ENCODE measurements at regions not wholly inside any gene's neighbourhood (a gene's known extent, or its start where the extent isn't known, plus 50 kb on each side); places are given as distances from the start of the nearest gene placed in this dataset.
"Not testable (repeated sequence)": the region's sequence is repeated elsewhere in the genome, so short reads cannot be mapped to it uniquely, and the experiment has no call there.

- DNase-seq (ENCODE audit: low read depth) = no peak
Measured at GRCh38 chr19:31885280-31885853, 460.0 kb upstream of the ZNF507 start.

- no peak for DNase-seq (ENCODE audit: low read depth)
Measured at GRCh38 chr19:31890230-31890629, 455.2 kb upstream of the ZNF507 start.

- no peak for DNase-seq (ENCODE audit: low read depth)
Measured at GRCh38 chr19:31892060-31892459, 453.4 kb upstream of the ZNF507 start.

GRCh38 chr19:31893491-31893890 is 451.9 kb upstream of the ZNF507 start:
- not testable (repeated sequence) for DNase-seq (ENCODE audit: low read depth)

- no peak for DNase-seq (ENCODE audit: low read depth)
Measured at GRCh38 chr19:31894451-31894850, 451.0 kb upstream of the ZNF507 start.

GRCh38 chr19:31897292-31897691 is 448.1 kb upstream of the ZNF507 start:
- DNase-seq (ENCODE audit: low read depth) = no peak

GRCh38 chr19:31900991-31901390 is 444.4 kb upstream of the ZNF507 start:
- DNase-seq (ENCODE audit: low read depth) = no peak

- no peak for DNase-seq (ENCODE audit: low read depth)
Measured at GRCh38 chr19:31902821-31903220, 442.6 kb upstream of the ZNF507 start.

- no peak for DNase-seq (ENCODE audit: low read depth)
Measured at GRCh38 chr19:31903979-31904378, 441.4 kb upstream of the ZNF507 start.

GRCh38 chr19:31906111-31906871 is 439.1 kb upstream of the ZNF507 start:
- DNase-seq (ENCODE audit: low read depth) = no peak

- no peak for DNase-seq (ENCODE audit: low read depth)
Measured at GRCh38 chr19:31907661-31908060, 437.7 kb upstream of the ZNF507 start.

GRCh38 chr19:31908080-31908479 is 437.3 kb upstream of the ZNF507 start:
- no peak for DNase-seq (ENCODE audit: low read depth)

GRCh38 chr19:31908496-31909225 is 436.7 kb upstream of the ZNF507 start:
- DNase-seq (ENCODE audit: low read depth) = no peak

- no peak for DNase-seq (ENCODE audit: low read depth)
Measured at GRCh38 chr19:31910224-31910623, 435.2 kb upstream of the ZNF507 start.

GRCh38 chr19:31911577-31911976 is 433.8 kb upstream of the ZNF507 start:
- no peak for DNase-seq (ENCODE audit: low read depth)

- no peak for DNase-seq (ENCODE audit: low read depth)
Measured at GRCh38 chr19:31913103-31913661, 432.2 kb upstream of the ZNF507 start.

GRCh38 chr19:31930401-31930800 is 415.0 kb upstream of the ZNF507 start:
- no peak for DNase-seq (ENCODE audit: low read depth)

- no peak for DNase-seq (ENCODE audit: low read depth)
Measured at GRCh38 chr19:31937983-31938382, 407.4 kb upstream of the ZNF507 start.

GRCh38 chr19:31938675-31939074 is 406.7 kb upstream of the ZNF507 start:
- no peak for DNase-seq (ENCODE audit: low read depth)

- no peak for DNase-seq (ENCODE audit: low read depth)
Measured at GRCh38 chr19:31940396-31940795, 405.0 kb upstream of the ZNF507 start.

GRCh38 chr19:31943191-31943661 is 402.2 kb upstream of the ZNF507 start:
- no peak for DNase-seq (ENCODE audit: low read depth)

- no peak for DNase-seq (ENCODE audit: low read depth)
Measured at GRCh38 chr19:31943778-31944177, 401.6 kb upstream of the ZNF507 start.

- DNase-seq (ENCODE audit: low read depth) = no peak
Measured at GRCh38 chr19:31944326-31944725, 401.1 kb upstream of the ZNF507 start.
